ENCODE measurements at regions not wholly inside any gene's neighbourhood (a gene's known extent, or its start where the extent isn't known, plus 50 kb on each side); places are given as distances from the start of the nearest gene placed in this dataset.
A peak's percentile ranks its signal among the peaks of the same experiment; 100 is the strongest.

- DNase-seq: no peak
Observed at GRCh38 chr1:53378061-53378460, 50.2 kb upstream of the LRP8 start.

- no peak for DNase-seq
Observed at GRCh38 chr1:53378932-53379661, 51.2 kb upstream of the LRP8 start.

DNA sequence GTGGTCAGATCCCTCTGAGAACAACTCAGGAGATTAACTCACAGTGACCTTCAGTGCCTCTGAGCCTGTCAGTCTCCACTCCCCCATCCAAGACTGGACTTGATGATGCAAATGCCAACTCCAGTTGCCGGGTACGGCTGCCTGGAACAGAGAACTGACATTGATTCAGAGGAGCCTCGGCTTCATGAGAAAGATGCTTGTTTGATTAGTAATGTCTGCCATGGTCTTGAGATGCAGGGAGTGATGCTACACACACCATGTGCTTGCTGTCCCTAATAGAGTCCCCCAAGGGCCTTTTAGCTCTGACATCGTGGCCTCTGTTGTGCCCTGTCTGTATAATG, 51.8 kb upstream of the LRP8 start:
- DNase-seq: no peak

DNA sequence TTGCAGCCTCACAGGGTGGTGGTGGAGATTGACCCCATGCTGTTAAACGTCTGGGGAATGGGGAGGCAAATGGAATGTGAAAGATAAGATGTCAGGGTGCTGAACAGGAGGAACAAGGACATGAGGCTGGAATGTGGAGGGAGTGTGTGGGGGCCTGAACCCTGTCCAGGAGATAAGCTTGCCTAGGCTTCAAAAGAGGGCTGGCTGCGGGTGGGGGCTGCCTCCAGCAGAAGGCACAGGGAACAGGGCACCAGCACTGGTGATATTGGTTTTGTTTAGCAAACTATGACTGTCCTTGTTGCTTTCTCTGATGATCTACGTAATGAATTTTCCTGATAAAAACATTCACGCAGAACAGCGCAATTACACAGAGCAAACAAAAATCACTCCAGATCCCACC, 52.4 kb upstream of the LRP8 start:
- no peak for DNase-seq

GRCh38 chr1:53381790-53382401, 54.0 kb upstream of the LRP8 start:
- peak; percentile 64 for DNase-seq

GRCh38 chr1:53383136-53383870, 55.4 kb upstream of the LRP8 start:
- DNase-seq: no peak

DNA sequence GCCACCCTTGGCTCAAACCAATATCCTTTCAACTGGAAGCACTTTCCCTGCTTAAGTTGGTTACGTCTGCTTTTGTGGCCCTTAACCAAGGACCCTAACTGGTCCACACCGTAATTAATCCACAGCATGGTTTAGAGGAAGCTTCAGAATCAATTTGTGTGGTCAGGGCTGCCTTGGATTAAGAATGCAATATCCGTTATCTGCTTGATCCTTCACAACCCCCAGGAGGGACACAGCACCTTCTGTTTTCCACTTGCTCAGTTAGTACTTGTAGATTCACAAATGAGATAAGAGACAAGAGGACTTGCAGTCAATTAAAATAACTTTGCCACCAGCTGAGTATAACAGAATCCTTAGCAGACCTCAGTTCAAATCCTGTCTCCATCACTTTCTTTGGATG, 56.9 kb upstream of the LRP8 start:
- no peak for DNase-seq

DNA sequence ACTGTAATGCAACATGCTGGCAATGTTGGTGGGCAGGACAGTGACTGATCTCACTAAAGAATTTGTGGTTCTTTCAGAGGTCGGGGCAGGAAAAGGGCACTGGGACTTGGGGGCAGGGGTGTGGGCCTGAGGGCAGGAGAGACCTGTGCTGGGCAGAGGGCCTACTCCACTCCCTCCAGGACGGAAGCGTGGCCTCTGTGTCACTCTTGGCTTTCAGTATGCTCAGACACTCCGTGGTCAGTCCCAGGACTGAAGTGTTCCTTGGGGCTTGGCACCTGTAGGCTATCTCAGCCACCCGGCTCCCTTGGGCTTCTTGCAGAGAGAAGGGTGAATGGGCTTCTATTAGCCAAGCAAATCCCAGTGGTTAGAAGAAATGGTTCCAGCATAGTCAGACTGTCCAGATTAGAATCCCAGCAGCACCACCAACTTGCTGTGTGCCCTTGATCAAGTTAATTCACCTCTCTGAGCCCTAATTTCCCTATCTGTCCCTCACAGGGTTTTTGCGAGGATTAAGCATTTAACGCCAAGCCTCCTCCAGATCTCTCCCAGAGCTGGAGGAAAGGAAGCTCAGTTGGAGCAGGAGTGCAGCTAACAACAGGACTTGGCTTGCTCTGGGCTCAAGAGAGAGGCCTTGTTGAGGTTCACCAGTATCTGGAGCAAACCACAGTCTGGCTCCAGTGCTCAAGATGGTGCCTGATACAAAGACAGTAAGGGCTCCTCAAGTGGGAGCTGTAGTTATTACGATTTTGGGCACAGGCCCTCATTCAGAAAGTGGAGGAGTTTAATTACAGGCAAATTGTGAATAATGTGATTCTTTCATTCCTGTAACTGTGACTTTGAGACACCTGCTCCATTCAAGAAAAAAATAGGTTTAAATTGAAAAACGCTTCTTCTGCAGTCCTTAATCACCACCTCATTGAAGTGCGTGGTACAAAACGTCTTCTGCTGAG, 57.7 kb upstream of the LRP8 start:
- no peak for DNase-seq

- DNase-seq: no peak
Observed at GRCh38 chr1:53388963-53389362, 61.1 kb upstream of the LRP8 start.

DNA sequence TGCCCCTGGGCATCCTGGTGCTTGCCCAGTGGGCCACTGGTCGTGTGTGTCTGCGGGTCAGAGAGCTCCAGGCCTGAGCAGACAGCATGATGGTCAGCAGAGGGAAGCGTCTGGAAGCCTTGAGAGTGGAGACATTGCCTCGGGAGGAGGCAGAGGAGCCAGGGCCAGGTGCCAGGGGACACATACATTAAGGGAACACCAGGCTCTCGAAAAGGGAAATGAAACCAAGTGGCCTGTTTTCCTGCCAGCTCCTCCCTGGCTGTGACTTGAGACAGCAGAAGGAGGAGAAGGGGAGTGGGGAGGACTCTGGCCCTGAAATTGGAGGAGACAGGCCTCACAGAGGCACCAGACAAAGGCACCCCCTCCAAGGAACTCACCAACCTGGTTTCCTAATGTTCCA, 62.4 kb upstream of the LRP8 start:
- no peak for DNase-seq

DNA sequence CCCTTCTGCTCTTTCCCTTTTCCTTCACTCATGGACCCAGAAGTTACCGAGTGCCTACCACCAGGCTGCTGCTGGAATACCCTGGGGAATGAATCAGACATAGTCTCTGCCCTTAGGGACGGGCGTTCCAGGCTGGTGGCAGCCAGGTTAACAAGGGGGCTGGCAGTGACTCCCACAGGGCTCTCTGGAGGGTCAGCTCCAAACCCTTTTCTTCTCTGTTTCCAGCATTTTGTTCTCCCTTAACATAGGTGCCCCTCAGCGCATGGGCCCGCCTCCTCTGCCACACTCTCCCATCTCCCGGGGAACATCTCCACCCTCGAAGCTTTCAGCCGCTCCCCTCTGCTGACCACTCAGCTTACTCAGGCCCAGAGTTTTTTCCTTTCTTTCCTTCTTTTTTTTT, 62.9 kb upstream of the LRP8 start:
- no peak for DNase-seq

DNA sequence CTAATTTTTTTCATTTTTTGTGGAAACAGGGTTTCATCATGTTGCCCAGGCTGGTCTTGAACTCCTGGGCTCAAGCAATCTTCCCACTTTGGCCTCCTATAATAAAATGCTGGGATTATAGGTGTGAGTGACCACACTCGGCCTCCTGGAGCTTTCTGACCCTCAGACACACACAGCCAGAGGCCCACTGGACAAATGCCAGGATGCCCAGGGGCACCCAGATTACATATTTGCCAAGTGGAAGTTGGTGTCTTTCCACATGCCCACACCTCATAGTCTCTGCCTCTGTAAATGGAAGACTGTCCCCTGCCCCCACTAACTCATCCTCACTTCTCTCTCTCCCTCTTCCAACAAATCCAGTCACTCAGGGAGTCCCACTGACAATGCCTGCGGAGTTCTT, 63.4 kb upstream of the LRP8 start:
- DNase-seq: no peak

DNA sequence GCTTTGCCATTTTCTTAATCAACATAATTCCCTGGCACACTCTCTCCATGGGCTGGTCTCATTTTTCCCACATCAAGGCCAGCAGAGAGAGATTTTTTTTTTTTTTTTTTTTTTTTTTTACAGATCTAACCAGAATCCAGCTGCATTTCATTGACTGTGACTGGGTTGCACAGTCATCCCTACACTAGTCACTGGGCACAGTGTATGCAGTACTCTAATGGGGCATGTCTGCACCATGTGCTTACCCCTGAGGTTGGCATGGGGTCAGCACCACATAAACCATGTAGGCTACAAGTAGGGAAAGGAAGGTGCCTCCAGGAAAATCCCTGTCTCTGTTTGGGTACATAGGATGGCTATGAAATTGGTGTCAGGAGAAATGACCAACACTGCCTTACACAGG, 64.1 kb upstream of the LRP8 start:
- no peak for DNase-seq

GRCh38 chr1:53392460-53392859, 64.6 kb upstream of the LRP8 start:
- DNase-seq: no peak

- peak; percentile 79 for DNase-seq
Observed at GRCh38 chr1:53393325-53393792, 65.5 kb upstream of the LRP8 start.

- no peak for DNase-seq
Observed at GRCh38 chr1:53394306-53394705, 64.9 kb upstream of the DMRTB1 start.

DNA sequence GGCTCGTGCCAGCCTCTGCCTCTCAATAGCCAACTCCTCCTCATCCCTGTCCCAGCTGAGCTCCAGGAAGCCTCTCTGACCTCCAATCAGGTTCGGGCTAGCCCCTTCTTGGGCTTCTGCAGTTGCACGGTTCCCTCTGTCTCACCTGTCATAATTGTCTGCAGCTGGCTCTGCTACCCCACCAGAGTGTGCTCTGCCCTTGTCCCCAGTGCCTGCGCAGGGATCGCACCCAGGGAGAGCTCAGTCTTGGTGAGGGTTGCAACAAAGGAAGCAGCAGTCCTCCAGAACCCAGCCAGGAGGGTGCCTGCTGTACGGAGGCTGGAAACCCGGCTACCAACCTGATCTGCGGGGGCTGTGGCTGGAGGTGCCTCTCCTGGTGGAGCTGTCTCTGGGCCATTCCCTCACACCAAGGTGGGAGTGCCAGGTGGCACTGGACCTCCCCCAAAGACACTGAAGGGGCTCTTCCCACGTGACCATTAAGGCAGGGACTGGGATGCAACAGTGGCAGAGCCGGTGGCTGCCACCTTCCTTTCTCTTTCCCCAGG, 63.5 kb upstream of the DMRTB1 start:
- no peak for DNase-seq

- no peak for DNase-seq
Observed at GRCh38 chr1:53396573-53397268, 62.5 kb upstream of the DMRTB1 start.

DNA sequence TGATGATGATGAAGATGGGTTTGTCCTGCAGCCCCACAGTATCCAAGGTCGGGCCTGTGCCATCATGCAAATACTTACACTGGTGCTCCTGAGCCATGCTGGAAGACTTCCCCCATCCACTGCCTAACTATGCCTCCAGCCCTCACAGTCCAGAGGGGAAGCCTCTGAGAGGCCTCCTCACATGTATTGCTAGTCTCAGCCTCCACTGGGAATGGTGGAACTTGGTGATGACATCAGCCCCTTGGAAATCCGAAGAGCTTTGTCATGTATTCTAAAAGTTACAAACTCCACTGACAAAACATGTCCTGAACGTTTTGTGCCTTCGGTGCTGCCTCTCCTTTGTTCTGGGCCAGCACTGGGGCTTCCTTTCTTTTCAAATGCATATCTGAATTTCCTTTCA, 61.1 kb upstream of the DMRTB1 start:
- DNase-seq: no peak

- DNase-seq: no peak
Observed at GRCh38 chr1:53398576-53399365, 60.4 kb upstream of the DMRTB1 start.

All from dermis blood vessel endothelial cell (primary cell).